Stimulated activated CD8-positive, alpha-beta memory T cell treated with anti-CD3 and anti-CD28 coated beads, Interleukin-12 subunit alpha, Interleukin-12 subunit beta, amount 100 ng/mL, for 1 hour (primary cell): ENCODE measurements at regions not wholly inside any gene's neighbourhood (a gene's known extent, or its start where the extent isn't known, plus 50 kb on each side); places are given as distances from the start of the nearest gene placed in this dataset.
"Not testable (repeated sequence)": the region's sequence is repeated elsewhere in the genome, so short reads cannot be mapped to it uniquely, and the experiment has no call there.

ENCODE experiments used
- DNase-seq: peaks from one replicate; pipeline ENCODE4 v3.0.0-alpha.2; 2020; ENCODE audit warnings: low read depth

- DNase-seq: no peak
Measured at GRCh38 chr2:11877764-11878163, 131.3 kb downstream of the LPIN1 start.

- not testable (repeated sequence) for DNase-seq
Measured at GRCh38 chr2:11885253-11885652, 138.8 kb downstream of the LPIN1 start.

GRCh38 chr2:11886899-11887298 is 140.5 kb downstream of the LPIN1 start:
- not testable (repeated sequence) for DNase-seq

GRCh38 chr2:11889101-11889850 is 142.8 kb downstream of the LPIN1 start:
- no peak for DNase-seq

GRCh38 chr2:11889854-11890253 is 143.4 kb downstream of the LPIN1 start:
- DNase-seq: no peak

- DNase-seq: no peak
Measured at GRCh38 chr2:11891028-11891427, 144.6 kb downstream of the LPIN1 start.

GRCh38 chr2:11891671-11892440 is 145.4 kb downstream of the LPIN1 start:
- no peak for DNase-seq

GRCh38 chr2:11896386-11896785 is 150.0 kb downstream of the LPIN1 start:
- no peak for DNase-seq

- DNase-seq: no peak
Measured at GRCh38 chr2:11898576-11898975, 152.1 kb downstream of the LPIN1 start.

- no peak for DNase-seq
Measured at GRCh38 chr2:11899264-11899818, 152.9 kb downstream of the LPIN1 start.

- DNase-seq: not testable (repeated sequence)
Measured at GRCh38 chr2:11900891-11901290, 154.5 kb downstream of the LPIN1 start.

GRCh38 chr2:11901351-11902069 is 155.1 kb downstream of the LPIN1 start:
- DNase-seq: no peak

GRCh38 chr2:11903085-11903606 is 156.7 kb downstream of the LPIN1 start:
- DNase-seq: no peak

GRCh38 chr2:11904029-11904428 is 157.6 kb downstream of the LPIN1 start:
- no peak for DNase-seq

- DNase-seq: no peak
Measured at GRCh38 chr2:11904941-11905340, 158.5 kb downstream of the LPIN1 start.

- DNase-seq: no peak
Measured at GRCh38 chr2:11907190-11907589, 160.8 kb downstream of the LPIN1 start.

GRCh38 chr2:11910971-11911370 is 164.5 kb downstream of the LPIN1 start:
- no peak for DNase-seq

- DNase-seq: no peak
Measured at GRCh38 chr2:11912980-11913379, 166.5 kb downstream of the LPIN1 start.

- no peak for DNase-seq
Measured at GRCh38 chr2:11914455-11914854, 168.0 kb downstream of the LPIN1 start.

- no peak for DNase-seq
Measured at GRCh38 chr2:11915650-11916049, 169.2 kb downstream of the LPIN1 start.

GRCh38 chr2:11919953-11920352 is 173.5 kb downstream of the LPIN1 start:
- no peak for DNase-seq

GRCh38 chr2:11920993-11921583 is 174.7 kb downstream of the LPIN1 start:
- DNase-seq: no peak
